ENCODE measurements at regions not wholly inside any gene's neighbourhood (a gene's known extent, or its start where the extent isn't known, plus 50 kb on each side); places are given as distances from the start of the nearest gene placed in this dataset.
A peak's percentile ranks its signal among the peaks of the same experiment; 100 is the strongest.
"Not testable (repeated sequence)": the region's sequence is repeated elsewhere in the genome, so short reads cannot be mapped to it uniquely, and the experiment has no call there.

DNA sequence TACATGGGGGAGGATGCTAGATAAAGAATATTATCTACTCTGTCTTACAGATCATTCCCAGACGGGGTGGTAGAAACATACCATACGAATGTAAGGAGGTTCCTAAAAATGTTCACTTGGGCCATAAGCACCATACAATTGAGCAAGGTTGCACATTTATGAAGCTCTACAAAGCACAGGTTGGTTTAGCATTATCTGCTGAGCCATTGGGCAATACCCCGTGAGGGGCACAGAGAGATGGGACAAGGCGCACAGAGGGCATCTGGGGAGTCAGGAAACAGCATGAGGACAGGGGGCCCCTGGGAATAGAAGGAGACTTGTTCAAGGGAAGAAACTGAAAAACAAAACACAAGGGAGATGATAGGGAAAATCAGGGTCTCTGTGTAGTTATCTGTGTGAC is 305.3 kb downstream of the TRIML1 start:
- no peaks in the 10 kb centered on the region for H3K9me2 ChIP-seq (ENCODE audit: insufficient read depth)
- H3K27me3 ChIP-seq (ENCODE audit: insufficient read depth, low read length): no peaks in the 10 kb centered on the region
- peaks cover 8 to 25% of the 10 kb centered on the region in 2 experiments for H3K4me1 ChIP-seq (ENCODE audit: control insufficient read depth in 1 of 2, insufficient read depth in 2 of 2, low read length in 2 of 2)
- CTCF ChIA-PET: no interaction called here
- no peaks in the 10 kb centered on the region for H3K79me2 ChIP-seq (ENCODE audit: insufficient read depth, low read length)
- intact Hi-C loops (cut with micrococcal nuclease): no loop called here
- H3K36me3 ChIP-seq (ENCODE audit: control insufficient read depth in 1 of 2, insufficient read depth in 2 of 2, low read length in 2 of 2): no peaks in the 10 kb centered on the region
- H2AFZ ChIP-seq (ENCODE audit: low read depth, low read length, poor library complexity, severe bottlenecking): peak overlapping the region; percentile 49
- peak overlapping the region; percentile 50 for H3K9ac ChIP-seq (ENCODE audit: low read length)
- POLR2A ChIA-PET: no interaction called here
- no peaks in the 10 kb centered on the region for H3K9me3 ChIP-seq (ENCODE audit: control insufficient read depth in 1 of 2, insufficient read depth in 1 of 2, low read depth in 1 of 2, low read length in 2 of 2)
- no TSS peak for BruUV-seq (replicated peaks)
- DNase-seq (ENCODE audit: low read depth, low spot score): no peak
- RAD21 ChIA-PET (ENCODE audit: low non-redundant PET in 1 of 2, low total read pairs in 2 of 2, uncharacterized antibody in 2 of 2, unreplicated experiment in 2 of 2): no interaction called here
- TF ChIP-seq, protein P1, sequence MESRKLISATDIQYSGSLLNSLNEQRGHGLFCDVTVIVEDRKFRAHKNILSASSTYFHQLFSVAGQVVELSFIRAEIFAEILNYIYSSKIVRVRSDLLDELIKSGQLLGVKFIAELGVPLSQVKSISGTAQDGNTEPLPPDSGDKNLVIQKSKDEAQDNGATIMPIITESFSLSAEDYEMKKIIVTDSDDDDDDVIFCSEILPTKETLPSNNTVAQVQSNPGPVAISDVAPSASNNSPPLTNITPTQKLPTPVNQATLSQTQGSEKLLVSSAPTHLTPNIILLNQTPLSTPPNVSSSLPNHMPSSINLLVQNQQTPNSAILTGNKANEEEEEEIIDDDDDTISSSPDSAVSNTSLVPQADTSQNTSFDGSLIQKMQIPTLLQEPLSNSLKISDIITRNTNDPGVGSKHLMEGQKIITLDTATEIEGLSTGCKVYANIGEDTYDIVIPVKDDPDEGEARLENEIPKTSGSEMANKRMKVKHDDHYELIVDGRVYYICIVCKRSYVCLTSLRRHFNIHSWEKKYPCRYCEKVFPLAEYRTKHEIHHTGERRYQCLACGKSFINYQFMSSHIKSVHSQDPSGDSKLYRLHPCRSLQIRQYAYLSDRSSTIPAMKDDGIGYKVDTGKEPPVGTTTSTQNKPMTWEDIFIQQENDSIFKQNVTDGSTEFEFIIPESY (IDR thresholded peaks at IDR 0.05; ENCODE audit: extremely low read depth, insufficient replicate concordance, low read length): no peak
- TF ChIP-seq ELF1 (IDR thresholded peaks at IDR 0.05; ENCODE audit: borderline replicate concordance, low read depth): no peak
- no peak for TF ChIP-seq CEBPB (IDR thresholded peaks at IDR 0.05; ENCODE audit: low read depth)
- TF ChIP-seq FOSL1 (IDR thresholded peaks at IDR 0.05; ENCODE audit: low read depth): no peak
- TF ChIP-seq POLR2A (IDR thresholded peaks at IDR 0.05; ENCODE audit: borderline replicate concordance, extremely low read depth, insufficient read depth, insufficient read length): no peak
- TF ChIP-seq EGR1 (IDR thresholded peaks at IDR 0.05; ENCODE audit: low read depth): no peak
- TF ChIP-seq ZNF274 (IDR thresholded peaks at IDR 0.05; ENCODE audit: low read depth, low read length): no peak
- no peak for TF ChIP-seq SRF (IDR thresholded peaks at IDR 0.05; ENCODE audit: low read depth)
- no peak for TF ChIP-seq EZH2 (IDR thresholded peaks at IDR 0.05)
- TF ChIP-seq SIN3A (IDR thresholded peaks at IDR 0.05; ENCODE audit: low read depth): no peak
- TF ChIP-seq CBX3 (IDR thresholded peaks at IDR 0.05; ENCODE audit: low read depth): no peak
- TF ChIP-seq REST (IDR thresholded peaks at IDR 0.05; ENCODE audit: low read depth): no peak
- TF ChIP-seq TCF7L2 (IDR thresholded peaks at IDR 0.05; ENCODE audit: borderline replicate concordance, extremely low read depth, insufficient read depth, insufficient read length): no peak
- TF ChIP-seq POLR2AphosphoS5 (IDR thresholded peaks at IDR 0.05; ENCODE audit: low read depth, low read length): no peak
- no peak for TF ChIP-seq ZFX (IDR thresholded peaks at IDR 0.05)
- TF ChIP-seq, protein P2, sequence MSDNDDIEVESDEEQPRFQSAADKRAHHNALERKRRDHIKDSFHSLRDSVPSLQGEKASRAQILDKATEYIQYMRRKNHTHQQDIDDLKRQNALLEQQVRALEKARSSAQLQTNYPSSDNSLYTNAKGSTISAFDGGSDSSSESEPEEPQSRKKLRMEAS (IDR thresholded peaks at IDR 0.05): no peak
- no peak for TF ChIP-seq JUND (IDR thresholded peaks at IDR 0.05)
- peak; percentile 57 for ATAC-seq
- no peaks in the 10 kb centered on the region for H4K20me1 ChIP-seq (ENCODE audit: insufficient read depth)
- peak overlapping the region; percentile 88 for H3K27ac ChIP-seq (ENCODE audit: low read depth, low read length)
- peak overlapping the region; percentile 4 to 6; a peak in 1 of 4 replicates for H3K4me3 ChIP-seq (replicated peaks in 1 of 2; ENCODE audit: low read depth in 1 of 2, low read length in 2 of 2)
- peak overlapping the region; percentile 65 for H3K4me2 ChIP-seq (ENCODE audit: low read length)

GRCh38 chr4:188448996-188449395 is 309.8 kb downstream of the TRIML1 start:
- H2AFZ ChIP-seq (ENCODE audit: low read depth, low read length, poor library complexity, severe bottlenecking); H3K79me2 ChIP-seq (ENCODE audit: insufficient read depth, low read length); RAD21 ChIA-PET (ENCODE audit: low non-redundant PET in 1 of 2, low total read pairs in 2 of 2, uncharacterized antibody in 2 of 2, unreplicated experiment in 2 of 2); BruUV-seq (replicated peaks); DNase-seq (ENCODE audit: low read depth, low spot score); intact Hi-C loops (cut with micrococcal nuclease); ATAC-seq; H3K36me3 ChIP-seq (ENCODE audit: control insufficient read depth in 1 of 2, insufficient read depth in 2 of 2, low read length in 2 of 2); H3K27me3 ChIP-seq (ENCODE audit: insufficient read depth, low read length); POLR2A ChIA-PET; H3K9ac ChIP-seq (ENCODE audit: low read length); H4K20me1 ChIP-seq (ENCODE audit: insufficient read depth); H3K4me2 ChIP-seq (ENCODE audit: low read length); CTCF ChIA-PET; H3K9me2 ChIP-seq (ENCODE audit: insufficient read depth); H3K9me3 ChIP-seq (ENCODE audit: control insufficient read depth in 1 of 2, insufficient read depth in 1 of 2, low read depth in 1 of 2, low read length in 2 of 2); H3K4me3 ChIP-seq (replicated peaks in 1 of 2; ENCODE audit: low read depth in 1 of 2, low read length in 2 of 2): not testable (repeated sequence)
- H3K4me1 ChIP-seq (ENCODE audit: control insufficient read depth in 1 of 2, insufficient read depth in 2 of 2, low read length in 2 of 2): peaks cover 8 to 28% of the 10 kb centered on the region in 2 experiments
- H3K27ac ChIP-seq (ENCODE audit: low read depth, low read length): peak overlapping the region; percentile 61; the same call in 1 of the 2 replicates
